AG09309 (cell line): ENCODE measurements at regions not wholly inside any gene's neighbourhood (a gene's known extent, or its start where the extent isn't known, plus 50 kb on each side); places are given as distances from the start of the nearest gene placed in this dataset.

Experiments
- DNase-seq: peaks from one replicate; pipeline ENCODE4 v3.0.0-alpha.2; 2010; ENCODE audit warnings: low read depth
- H3K4me3 ChIP-seq: 2 replicates; pipeline ENCODE4 v1.5.1; 2011; ENCODE audit warnings: mild to moderate bottlenecking, low read depth, low read length, moderate library complexity; ENCODE audit not compliant: control insufficient read depth
- CTCF ChIP-seq: IDR thresholded peaks from 2 replicates; pipeline ENCODE4 v1.5.1; 2011; ENCODE audit warnings: mild to moderate bottlenecking, low read depth, low read length, inconsistent platforms; ENCODE audit not compliant: insufficient read depth, control insufficient read depth; ENCODE audit errors: missing control alignments

GRCh38 chr10:78177491-78178185 is 144.0 kb downstream of the RPS24 start:
- TF ChIP-seq CTCF, result no peak
- H3K4me3 ChIP-seq, result no peak overlapping the region
- no peak for DNase-seq

- DNase-seq, result no peak
- no peak overlapping the region for H3K4me3 ChIP-seq
- no peak for TF ChIP-seq CTCF
Observed at GRCh38 chr10:78178397-78178796, 144.7 kb downstream of the RPS24 start.

GRCh38 chr10:78178940-78179339 is 145.3 kb downstream of the RPS24 start:
- TF ChIP-seq CTCF, result no peak
- no peak overlapping the region for H3K4me3 ChIP-seq
- DNase-seq, result no peak

GRCh38 chr10:78179886-78180705 is 146.4 kb downstream of the RPS24 start:
- H3K4me3 ChIP-seq, result no peak overlapping the region
- TF ChIP-seq CTCF, result no peak
- no peak for DNase-seq

- DNase-seq, result no peak
- no peak for TF ChIP-seq CTCF
- no peak overlapping the region for H3K4me3 ChIP-seq
Observed at GRCh38 chr10:78181381-78182055, 147.9 kb downstream of the RPS24 start.

- DNase-seq, result no peak
- TF ChIP-seq CTCF, result no peak
- H3K4me3 ChIP-seq, result no peak overlapping the region
Observed at GRCh38 chr10:78182841-78183240, 149.2 kb downstream of the RPS24 start.
